Upper lobe of left lung (tissue), 4 donors: ENCODE measurements at regions not wholly inside any gene's neighbourhood (a gene's known extent, or its start where the extent isn't known, plus 50 kb on each side); places are given as distances from the start of the nearest gene placed in this dataset.

Experiments
- CTCF ChIP-seq, 6 experiments: fragments of 450-650 bp in 4 of 6; fragments of 200-600 bp in 2 of 6; sonication (generic) in 2 of 6; IDR thresholded peaks; one replicate each; pipeline ENCODE4 v1.5.1; 2016 to 2019; ENCODE audit warnings: antibody characterized with exemption in 6 of 6
- POLR2AphosphoS5 ChIP-seq, 2 donors: sonication (generic); formaldehyde crosslinking; IDR thresholded peaks; one replicate each; pipeline ENCODE4 v1.5.1; 2017; ENCODE audit warnings: antibody characterized with exemption in 2 of 2

GRCh38 chr1:201769072-201769471 lies 59.9 kb upstream of the IPO9 start:
- TF ChIP-seq CTCF (IDR thresholded peaks at IDR 0.05) (no peak), POLR2AphosphoS5 (IDR thresholded peaks at IDR 0.05) (no peak)
